CD14-positive monocyte (primary cell): ENCODE measurements at regions not wholly inside any gene's neighbourhood (a gene's known extent, or its start where the extent isn't known, plus 50 kb on each side); places are given as distances from the start of the nearest gene placed in this dataset.

Source experiments
- DNase-seq, 3 donors: peaks; one replicate each; pipeline ENCODE4 v3.0.0-alpha.2; 2011 to 2022
- H2AFZ ChIP-seq: 2 replicates; pipeline ENCODE4 v1.6.0; 2012; ENCODE audit warnings: mild to moderate bottlenecking, low read depth, low read length, inconsistent platforms; ENCODE audit not compliant: insufficient read depth, poor library complexity, severe bottlenecking
- H3K27ac ChIP-seq, 2 donors: 1 replicate in 1 of 2; 2 replicates in 1 of 2; pipeline ENCODE4 v1.5.1; 2012 to 2013; ENCODE audit warnings: low read length in 2 of 2, control low read depth in 1 of 2, inconsistent platforms in 1 of 2, low read depth in 1 of 2, mild to moderate bottlenecking in 1 of 2
- H3K27me3 ChIP-seq, 2 donors: one replicate each; pipeline versions ENCODE4 v1.6.0 to v1.6.1; 2011 to 2013; ENCODE audit warnings: low read length in 2 of 2; ENCODE audit not compliant: control insufficient read depth in 2 of 2, insufficient read depth in 2 of 2
- H3K36me3 ChIP-seq, 2 donors: replicated peaks in 1 of 2; 1 replicate in 1 of 2; 2 replicates in 1 of 2; pipeline versions ENCODE4 v1.5.1 to v1.6.1; 2012 to 2013; ENCODE audit warnings: low read length in 2 of 2, control low read depth in 1 of 2, inconsistent platforms in 1 of 2, mild to moderate bottlenecking in 1 of 2; ENCODE audit not compliant: insufficient read depth in 2 of 2, control insufficient read depth in 1 of 2
- H3K4me1 ChIP-seq, 2 donors: 1 replicate in 1 of 2; 2 replicates in 1 of 2; pipeline versions ENCODE4 v1.5.1 to v1.6.1; 2012 to 2013; ENCODE audit warnings: low read length in 2 of 2, control low read depth in 1 of 2, inconsistent platforms in 1 of 2, mild to moderate bottlenecking in 1 of 2, moderate library complexity in 1 of 2; ENCODE audit not compliant: insufficient read depth in 2 of 2, control insufficient read depth in 1 of 2
- H3K4me2 ChIP-seq: replicated peaks from 2 replicates; pipeline ENCODE3; 2012; ENCODE audit warnings: low read length, moderate library complexity, mild to moderate bottlenecking; ENCODE audit not compliant: poor library complexity, severe bottlenecking; ENCODE audit errors: extremely low read depth
- H3K4me3 ChIP-seq, 3 experiments: fragments of 200-600 bp in 1 of 3; sonication (generic) in 1 of 3; replicated peaks in 1 of 3; 1 replicate in 2 of 3; 2 replicates in 1 of 3; pipeline ENCODE4 v1.5.1; 2011 to 2013; ENCODE audit warnings: low read length in 3 of 3, mild to moderate bottlenecking in 3 of 3, control low read depth in 2 of 3, low read depth in 2 of 3, inconsistent platforms in 1 of 3, moderate library complexity in 1 of 3
- H3K79me2 ChIP-seq: 2 replicates; pipeline ENCODE4 v1.6.0; 2012; ENCODE audit warnings: mild to moderate bottlenecking, control low read depth, inconsistent platforms, low read length, moderate library complexity; ENCODE audit not compliant: insufficient read depth
- H3K9ac ChIP-seq: 2 replicates; pipeline ENCODE4 v1.6.0; 2017; ENCODE audit warnings: low read length, mild to moderate bottlenecking; ENCODE audit not compliant: insufficient read depth, poor library complexity, severe bottlenecking
- H3K9me3 ChIP-seq, 2 donors: replicated peaks in 1 of 2; 1 replicate in 1 of 2; 2 replicates in 1 of 2; pipeline versions ENCODE4 v1.5.1 to v1.6.1; 2012 to 2013; ENCODE audit warnings: low read length in 2 of 2, control low read depth in 1 of 2; ENCODE audit not compliant: control insufficient read depth in 1 of 2, insufficient read depth in 1 of 2
- H4K20me1 ChIP-seq: 2 replicates; pipeline ENCODE4 v1.6.0; 2012; ENCODE audit warnings: mild to moderate bottlenecking, low read length, control low read depth, moderate library complexity; ENCODE audit not compliant: insufficient read depth
- H3K27ac Mint-ChIP-seq, 7 donors: one replicate each; pipeline ENCODE4 v1.8.0; 2020; ENCODE audit warnings: mild to moderate bottlenecking in 7 of 7, mixed read lengths in 7 of 7, moderate library complexity in 6 of 7, inconsistent platforms in 2 of 7
- H3K27me3 Mint-ChIP-seq, 3 donors: one replicate each; pipeline ENCODE4 v1.8.0; 2021 to 2022; ENCODE audit warnings: low read depth in 3 of 3, mild to moderate bottlenecking in 3 of 3, mixed read lengths in 3 of 3, moderate library complexity in 3 of 3, inconsistent platforms in 1 of 3
- H3K36me3 Mint-ChIP-seq, 2 donors: one replicate each; pipeline ENCODE4 v1.8.0; 2020; ENCODE audit warnings: mixed read lengths in 2 of 2, inconsistent platforms in 1 of 2, mild to moderate bottlenecking in 1 of 2
- H3K4me1 Mint-ChIP-seq: one replicate; pipeline ENCODE4 v1.8.0; 2020; ENCODE audit warnings: mild to moderate bottlenecking, mixed read lengths
- H3K4me3 Mint-ChIP-seq, 2 donors: one replicate each; pipeline ENCODE4 v1.8.0; 2020; ENCODE audit warnings: mild to moderate bottlenecking in 2 of 2, mixed read lengths in 2 of 2, moderate library complexity in 1 of 2
- H3K9me3 Mint-ChIP-seq, 7 donors: one replicate each; pipeline ENCODE4 v1.8.0; 2020 to 2022; ENCODE audit warnings: mixed read lengths in 7 of 7, mild to moderate bottlenecking in 6 of 7, moderate library complexity in 6 of 7, inconsistent platforms in 2 of 7
- WGBS: methylation state at CpG from one replicate; pipeline ENCODE4 v1.1.5; 2013; ENCODE audit warnings: missing lambda C conversion rate; ENCODE audit not compliant: insufficient coverage; 5-methylcytosine and 5-hydroxymethylcytosine counted together
- intact Hi-C, 2 donors: fragments of 100-400 bp; cut with micrococcal nuclease; formaldehyde crosslinking; loops; one replicate each; pipeline versions ENCODE4 v1.15.0 to v1.15.1; 2023
- TF ChIP-seq, protein P1 (sequence below): fragments of 200-600 bp; IDR thresholded peaks from one replicate; pipeline ENCODE4 v1.8.0; 2022; ENCODE audit warnings: antibody characterized with exemption, mild to moderate bottlenecking

DNA sequence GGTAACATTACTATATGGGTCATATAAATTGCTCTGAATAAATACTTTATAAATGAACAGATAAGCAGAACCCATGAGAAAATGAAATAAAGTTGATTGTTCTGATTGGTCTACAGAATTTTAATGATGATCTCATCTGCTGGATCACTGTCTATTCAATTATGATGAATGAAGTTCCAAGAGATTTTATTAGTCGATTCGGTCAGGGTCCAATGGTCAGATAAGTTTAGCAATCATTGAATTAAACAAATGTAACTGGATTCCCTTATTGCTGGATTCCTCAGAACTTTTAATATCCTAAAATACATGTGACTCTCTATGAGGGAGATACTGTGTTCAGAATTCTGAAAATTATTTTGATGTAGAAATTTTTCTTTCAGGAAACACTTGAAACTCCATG is 715.2 kb downstream of the EPM2A start:
- H3K79me2 ChIP-seq, result no peaks in the 10 kb centered on the region
- H3K4me3 ChIP-seq, result no peak overlapping the region
- Mint-ChIP-seq H3K27me3 (peaks cover 0 to 2% (median 0%) of the 10 kb centered on the region in 3 donors), H3K4me3 (no peak overlapping the region), H3K27ac (no peak overlapping the region), H3K9me3 (peaks cover 0 to 2% (median 0%) of the 10 kb centered on the region in 7 donors), H3K36me3 (no peaks in the 10 kb centered on the region), H3K4me1 (peaks cover 9% of the 10 kb centered on the region)
- no peak overlapping the region for H3K4me2 ChIP-seq
- no CpG with 5 or more reads among the region's 2 CpGs for WGBS
- H3K36me3 ChIP-seq, result no peaks in the 10 kb centered on the region
- H4K20me1 ChIP-seq, result no peaks in the 10 kb centered on the region
- H2AFZ ChIP-seq, result no peak overlapping the region
- TF ChIP-seq, protein P1, sequence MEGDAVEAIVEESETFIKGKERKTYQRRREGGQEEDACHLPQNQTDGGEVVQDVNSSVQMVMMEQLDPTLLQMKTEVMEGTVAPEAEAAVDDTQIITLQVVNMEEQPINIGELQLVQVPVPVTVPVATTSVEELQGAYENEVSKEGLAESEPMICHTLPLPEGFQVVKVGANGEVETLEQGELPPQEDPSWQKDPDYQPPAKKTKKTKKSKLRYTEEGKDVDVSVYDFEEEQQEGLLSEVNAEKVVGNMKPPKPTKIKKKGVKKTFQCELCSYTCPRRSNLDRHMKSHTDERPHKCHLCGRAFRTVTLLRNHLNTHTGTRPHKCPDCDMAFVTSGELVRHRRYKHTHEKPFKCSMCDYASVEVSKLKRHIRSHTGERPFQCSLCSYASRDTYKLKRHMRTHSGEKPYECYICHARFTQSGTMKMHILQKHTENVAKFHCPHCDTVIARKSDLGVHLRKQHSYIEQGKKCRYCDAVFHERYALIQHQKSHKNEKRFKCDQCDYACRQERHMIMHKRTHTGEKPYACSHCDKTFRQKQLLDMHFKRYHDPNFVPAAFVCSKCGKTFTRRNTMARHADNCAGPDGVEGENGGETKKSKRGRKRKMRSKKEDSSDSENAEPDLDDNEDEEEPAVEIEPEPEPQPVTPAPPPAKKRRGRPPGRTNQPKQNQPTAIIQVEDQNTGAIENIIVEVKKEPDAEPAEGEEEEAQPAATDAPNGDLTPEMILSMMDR, result no peak
- H3K4me1 ChIP-seq, result peaks cover 0 to 4% of the 10 kb centered on the region in 2 donors
- no peak for DNase-seq
- H3K9me3 ChIP-seq, result no peaks in the 10 kb centered on the region
- intact Hi-C loops, result no loop called here
- no peak overlapping the region for H3K9ac ChIP-seq
- no peak overlapping the region for H3K27ac ChIP-seq
- no peaks in the 10 kb centered on the region for H3K27me3 ChIP-seq

DNA sequence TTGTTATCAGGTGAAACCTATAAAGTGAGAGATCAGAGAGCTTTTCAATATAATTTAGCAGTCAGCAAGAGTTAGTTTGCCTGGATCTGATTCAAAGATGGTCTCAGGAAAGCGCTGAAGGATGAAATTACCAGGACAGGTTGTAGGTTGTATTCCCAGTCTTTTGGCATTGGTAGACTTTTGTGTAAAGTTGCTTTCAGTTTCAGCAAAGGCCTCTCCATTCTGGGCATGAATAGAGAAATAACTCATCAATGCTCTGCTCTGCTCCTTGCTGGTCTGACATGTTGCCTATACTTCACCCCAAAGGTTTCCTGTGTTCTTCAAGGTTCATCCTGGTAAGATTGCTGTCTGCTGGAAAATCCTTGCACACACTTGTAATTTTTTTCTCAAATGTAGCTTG is 714.8 kb downstream of the EPM2A start:
- Histone ChIP-seq H3K4me3 (no peak overlapping the region), H3K27me3 (no peaks in the 10 kb centered on the region), H3K9me3 (no peaks in the 10 kb centered on the region), H3K27ac (no peak overlapping the region), H2AFZ (no peak overlapping the region), H3K4me2 (no peak overlapping the region), H3K9ac (no peak overlapping the region), H3K4me1 (peaks cover 0 to 4% of the 10 kb centered on the region in 2 donors), H3K79me2 (no peaks in the 10 kb centered on the region), H3K36me3 (no peaks in the 10 kb centered on the region), H4K20me1 (no peaks in the 10 kb centered on the region)
- 100% methylated on average over 1 of the region's 1 CpG for WGBS
- intact Hi-C loops, result no loop called here
- DNase-seq, result no peak
- Mint-ChIP-seq H3K9me3 (peaks cover 0 to 2% (median 0%) of the 10 kb centered on the region in 7 donors), H3K4me3 (no peak overlapping the region), H3K36me3 (no peaks in the 10 kb centered on the region), H3K4me1 (peaks cover 9% of the 10 kb centered on the region), H3K27me3 (peaks cover 0 to 2% (median 0%) of the 10 kb centered on the region in 3 donors), H3K27ac (peak overlapping the region in 1 of 7 donors; percentile 15)
- TF ChIP-seq, protein P1, result no peak
